Hepatocyte (in vitro differentiated cells): ENCODE measurements at regions not wholly inside any gene's neighbourhood (a gene's known extent, or its start where the extent isn't known, plus 50 kb on each side); places are given as distances from the start of the nearest gene placed in this dataset.

Experiments
- EZH2phosphoT487 ChIP-seq: fragments of 200-600 bp; sonication (generic); IDR thresholded peaks from one replicate; pipeline ENCODE4 v1.6.1; 2018; ENCODE audit warnings: antibody characterized with exemption, mild to moderate bottlenecking, low read depth, moderate library complexity; ENCODE audit not compliant: unreplicated experiment, severe bottlenecking
- TF ChIP-seq, protein P1 (sequence below): fragments of 200-600 bp; sonication (generic); IDR thresholded peaks from 2 replicates; pipeline ENCODE4 v1.5.1; 2016; ENCODE audit warnings: antibody characterized with exemption, mild to moderate bottlenecking; ENCODE audit not compliant: poor library complexity

DNA sequence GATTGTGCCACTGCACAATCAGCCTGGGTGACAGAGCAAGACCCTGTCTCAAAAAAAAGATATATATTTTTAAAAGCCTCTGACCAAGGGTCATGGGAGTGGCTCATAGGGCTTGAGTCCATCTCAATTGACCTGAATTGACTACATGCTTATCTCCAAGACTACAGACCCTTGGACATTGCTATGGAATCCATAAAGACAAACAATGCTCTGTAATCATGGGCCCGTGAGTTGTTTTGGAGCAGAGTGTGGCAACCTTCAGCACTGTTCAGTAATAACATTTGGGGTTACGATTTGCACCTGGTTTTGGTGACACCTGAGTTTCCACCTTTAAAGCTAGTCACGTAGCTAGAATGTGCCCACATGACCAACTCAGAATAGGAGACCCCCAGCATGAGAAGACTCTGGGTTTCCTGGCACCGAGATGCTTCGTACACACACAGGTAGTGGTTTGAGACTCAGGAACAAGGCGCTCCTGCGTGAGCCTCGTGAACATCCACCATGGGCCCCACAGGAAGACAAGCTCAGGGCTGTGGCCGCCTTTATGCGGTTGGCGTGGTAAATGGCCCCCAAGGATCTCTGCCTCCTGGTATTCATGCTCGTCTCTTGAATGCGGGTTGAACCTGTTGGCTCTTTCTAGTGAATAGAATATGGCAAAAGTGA lies 66.6 kb upstream of the RPH3AL start:
- TF ChIP-seq, protein P1, sequence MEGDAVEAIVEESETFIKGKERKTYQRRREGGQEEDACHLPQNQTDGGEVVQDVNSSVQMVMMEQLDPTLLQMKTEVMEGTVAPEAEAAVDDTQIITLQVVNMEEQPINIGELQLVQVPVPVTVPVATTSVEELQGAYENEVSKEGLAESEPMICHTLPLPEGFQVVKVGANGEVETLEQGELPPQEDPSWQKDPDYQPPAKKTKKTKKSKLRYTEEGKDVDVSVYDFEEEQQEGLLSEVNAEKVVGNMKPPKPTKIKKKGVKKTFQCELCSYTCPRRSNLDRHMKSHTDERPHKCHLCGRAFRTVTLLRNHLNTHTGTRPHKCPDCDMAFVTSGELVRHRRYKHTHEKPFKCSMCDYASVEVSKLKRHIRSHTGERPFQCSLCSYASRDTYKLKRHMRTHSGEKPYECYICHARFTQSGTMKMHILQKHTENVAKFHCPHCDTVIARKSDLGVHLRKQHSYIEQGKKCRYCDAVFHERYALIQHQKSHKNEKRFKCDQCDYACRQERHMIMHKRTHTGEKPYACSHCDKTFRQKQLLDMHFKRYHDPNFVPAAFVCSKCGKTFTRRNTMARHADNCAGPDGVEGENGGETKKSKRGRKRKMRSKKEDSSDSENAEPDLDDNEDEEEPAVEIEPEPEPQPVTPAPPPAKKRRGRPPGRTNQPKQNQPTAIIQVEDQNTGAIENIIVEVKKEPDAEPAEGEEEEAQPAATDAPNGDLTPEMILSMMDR, result no peak
- no peak for TF ChIP-seq EZH2phosphoT487
